ENCODE measurements at regions not wholly inside any gene's neighbourhood (a gene's known extent, or its start where the extent isn't known, plus 50 kb on each side); places are given as distances from the start of the nearest gene placed in this dataset.

- no peak overlapping the region for H3K4me3 ChIP-seq
- H3K9me2 ChIP-seq (ENCODE audit: insufficient read depth), result peaks cover 5% of the 10 kb centered on the region; the same call in 1 of the 2 replicates
- H3F3A ChIP-seq (replicated peaks; ENCODE audit: low read depth), result no peaks in the 10 kb centered on the region
- H3K27ac ChIP-seq (ENCODE audit: low read depth), result no peak overlapping the region
- no peaks in the 10 kb centered on the region for H3K79me2 ChIP-seq (replicated peaks; ENCODE audit: insufficient read depth)
- Mint-ChIP-seq H3K4me3 (no peak overlapping the region), H3K27ac (no peak overlapping the region), H3K9me3 (no peaks in the 10 kb centered on the region), H3K27me3 (ENCODE audit: insufficient read depth, low read depth, poor library complexity) (no peaks in the 10 kb centered on the region), H3K4me1 (no peaks in the 10 kb centered on the region), H3K36me3 (ENCODE audit: low read depth) (no peaks in the 10 kb centered on the region)
- ATAC-seq, result no peak
- no peak for TF ChIP-seq POLR2AphosphoS5 (IDR thresholded peaks at IDR 0.05; ENCODE audit: low read depth)
- TF ChIP-seq, protein P1, sequence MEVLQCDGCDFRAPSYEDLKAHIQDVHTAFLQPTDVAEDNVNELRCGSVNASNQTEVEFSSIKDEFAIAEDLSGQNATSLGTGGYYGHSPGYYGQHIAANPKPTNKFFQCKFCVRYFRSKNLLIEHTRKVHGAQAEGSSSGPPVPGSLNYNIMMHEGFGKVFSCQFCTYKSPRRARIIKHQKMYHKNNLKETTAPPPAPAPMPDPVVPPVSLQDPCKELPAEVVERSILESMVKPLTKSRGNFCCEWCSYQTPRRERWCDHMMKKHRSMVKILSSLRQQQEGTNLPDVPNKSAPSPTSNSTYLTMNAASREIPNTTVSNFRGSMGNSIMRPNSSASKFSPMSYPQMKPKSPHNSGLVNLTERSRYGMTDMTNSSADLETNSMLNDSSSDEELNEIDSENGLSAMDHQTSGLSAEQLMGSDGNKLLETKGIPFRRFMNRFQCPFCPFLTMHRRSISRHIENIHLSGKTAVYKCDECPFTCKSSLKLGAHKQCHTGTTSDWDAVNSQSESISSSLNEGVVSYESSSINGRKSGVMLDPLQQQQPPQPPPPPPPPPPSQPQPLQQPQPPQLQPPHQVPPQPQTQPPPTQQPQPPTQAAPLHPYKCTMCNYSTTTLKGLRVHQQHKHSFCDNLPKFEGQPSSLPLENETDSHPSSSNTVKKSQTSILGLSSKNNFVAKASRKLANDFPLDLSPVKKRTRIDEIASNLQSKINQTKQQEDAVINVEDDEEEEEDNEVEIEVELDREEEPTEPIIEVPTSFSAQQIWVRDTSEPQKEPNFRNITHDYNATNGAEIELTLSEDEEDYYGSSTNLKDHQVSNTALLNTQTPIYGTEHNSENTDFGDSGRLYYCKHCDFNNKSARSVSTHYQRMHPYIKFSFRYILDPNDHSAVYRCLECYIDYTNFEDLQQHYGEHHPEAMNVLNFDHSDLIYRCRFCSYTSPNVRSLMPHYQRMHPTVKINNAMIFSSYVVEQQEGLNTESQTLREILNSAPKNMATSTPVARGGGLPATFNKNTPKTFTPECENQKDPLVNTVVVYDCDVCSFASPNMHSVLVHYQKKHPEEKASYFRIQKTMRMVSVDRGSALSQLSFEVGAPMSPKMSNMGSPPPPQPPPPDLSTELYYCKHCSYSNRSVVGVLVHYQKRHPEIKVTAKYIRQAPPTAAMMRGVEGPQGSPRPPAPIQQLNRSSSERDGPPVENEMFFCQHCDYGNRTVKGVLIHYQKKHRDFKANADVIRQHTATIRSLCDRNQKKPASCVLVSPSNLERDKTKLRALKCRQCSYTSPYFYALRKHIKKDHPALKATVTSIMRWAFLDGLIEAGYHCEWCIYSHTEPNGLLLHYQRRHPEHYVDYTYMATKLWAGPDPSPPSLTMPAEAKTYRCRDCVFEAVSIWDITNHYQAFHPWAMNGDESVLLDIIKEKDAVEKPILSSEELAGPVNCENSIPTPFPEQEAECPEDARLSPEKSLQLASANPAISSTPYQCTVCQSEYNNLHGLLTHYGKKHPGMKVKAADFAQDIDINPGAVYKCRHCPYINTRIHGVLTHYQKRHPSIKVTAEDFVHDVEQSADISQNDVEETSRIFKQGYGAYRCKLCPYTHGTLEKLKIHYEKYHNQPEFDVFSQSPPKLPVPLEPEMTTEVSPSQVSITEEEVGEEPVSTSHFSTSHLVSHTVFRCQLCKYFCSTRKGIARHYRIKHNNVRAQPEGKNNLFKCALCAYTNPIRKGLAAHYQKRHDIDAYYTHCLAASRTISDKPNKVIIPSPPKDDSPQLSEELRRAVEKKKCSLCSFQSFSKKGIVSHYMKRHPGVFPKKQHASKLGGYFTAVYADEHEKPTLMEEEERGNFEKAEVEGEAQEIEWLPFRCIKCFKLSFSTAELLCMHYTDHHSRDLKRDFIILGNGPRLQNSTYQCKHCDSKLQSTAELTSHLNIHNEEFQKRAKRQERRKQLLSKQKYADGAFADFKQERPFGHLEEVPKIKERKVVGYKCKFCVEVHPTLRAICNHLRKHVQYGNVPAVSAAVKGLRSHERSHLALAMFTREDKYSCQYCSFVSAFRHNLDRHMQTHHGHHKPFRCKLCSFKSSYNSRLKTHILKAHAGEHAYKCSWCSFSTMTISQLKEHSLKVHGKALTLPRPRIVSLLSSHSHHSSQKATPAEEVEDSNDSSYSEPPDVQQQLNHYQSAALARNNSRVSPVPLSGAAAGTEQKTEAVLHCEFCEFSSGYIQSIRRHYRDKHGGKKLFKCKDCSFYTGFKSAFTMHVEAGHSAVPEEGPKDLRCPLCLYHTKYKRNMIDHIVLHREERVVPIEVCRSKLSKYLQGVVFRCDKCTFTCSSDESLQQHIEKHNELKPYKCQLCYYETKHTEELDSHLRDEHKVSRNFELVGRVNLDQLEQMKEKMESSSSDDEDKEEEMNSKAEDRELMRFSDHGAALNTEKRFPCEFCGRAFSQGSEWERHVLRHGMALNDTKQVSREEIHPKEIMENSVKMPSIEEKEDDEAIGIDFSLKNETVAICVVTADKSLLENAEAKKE (CRISPR knock-in tag; IDR thresholded peaks at IDR 0.05), result no peak
- TF ChIP-seq EZH2 (IDR thresholded peaks at IDR 0.05; ENCODE audit: low read depth, unreplicated experiment), result no peak
- TF ChIP-seq EZH2phosphoT487 (IDR thresholded peaks at IDR 0.05; ENCODE audit: unreplicated experiment), result no peak
- no peak for TF ChIP-seq REST (IDR thresholded peaks at IDR 0.05; ENCODE audit: unreplicated experiment)
- no peak for TF ChIP-seq NANOG (IDR thresholded peaks at IDR 0.05; ENCODE audit: borderline replicate concordance)
- no peak for TF ChIP-seq ZNF331 (CRISPR knock-in tag; IDR thresholded peaks at IDR 0.05; ENCODE audit: low read depth)
- no peak for TF ChIP-seq STAT1 (IDR thresholded peaks at IDR 0.05; ENCODE audit: unreplicated experiment)
- no peak for TF ChIP-seq ZNF114 (CRISPR knock-in tag; IDR thresholded peaks at IDR 0.05)
- TF ChIP-seq, protein P2, sequence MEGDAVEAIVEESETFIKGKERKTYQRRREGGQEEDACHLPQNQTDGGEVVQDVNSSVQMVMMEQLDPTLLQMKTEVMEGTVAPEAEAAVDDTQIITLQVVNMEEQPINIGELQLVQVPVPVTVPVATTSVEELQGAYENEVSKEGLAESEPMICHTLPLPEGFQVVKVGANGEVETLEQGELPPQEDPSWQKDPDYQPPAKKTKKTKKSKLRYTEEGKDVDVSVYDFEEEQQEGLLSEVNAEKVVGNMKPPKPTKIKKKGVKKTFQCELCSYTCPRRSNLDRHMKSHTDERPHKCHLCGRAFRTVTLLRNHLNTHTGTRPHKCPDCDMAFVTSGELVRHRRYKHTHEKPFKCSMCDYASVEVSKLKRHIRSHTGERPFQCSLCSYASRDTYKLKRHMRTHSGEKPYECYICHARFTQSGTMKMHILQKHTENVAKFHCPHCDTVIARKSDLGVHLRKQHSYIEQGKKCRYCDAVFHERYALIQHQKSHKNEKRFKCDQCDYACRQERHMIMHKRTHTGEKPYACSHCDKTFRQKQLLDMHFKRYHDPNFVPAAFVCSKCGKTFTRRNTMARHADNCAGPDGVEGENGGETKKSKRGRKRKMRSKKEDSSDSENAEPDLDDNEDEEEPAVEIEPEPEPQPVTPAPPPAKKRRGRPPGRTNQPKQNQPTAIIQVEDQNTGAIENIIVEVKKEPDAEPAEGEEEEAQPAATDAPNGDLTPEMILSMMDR (conservative IDR thresholded peaks at IDR 0.05; ENCODE audit: low read depth in 2 of 2), result no peak
- no peak overlapping the region for H2AFZ ChIP-seq
- no peaks in the 10 kb centered on the region for H3K4me1 ChIP-seq (ENCODE audit: insufficient read depth)
- no peaks in the 10 kb centered on the region for H3K36me3 ChIP-seq (ENCODE audit: insufficient read depth)
- no peak overlapping the region for H3K4me2 ChIP-seq
- no peaks in the 10 kb centered on the region for H4K20me1 ChIP-seq (replicated peaks; ENCODE audit: insufficient read depth)
- no peak for DNase-seq (ENCODE audit: low spot score)
- H3K27me3 ChIP-seq (ENCODE audit: insufficient read depth), result no peaks in the 10 kb centered on the region
These were observed 2819.7 kb downstream of the PCDH9 start for GRCh38 chr13:64410276-64411053.

Data from GM23338 (cell line).